ENCODE measurements at regions not wholly inside any gene's neighbourhood (a gene's known extent, or its start where the extent isn't known, plus 50 kb on each side); places are given as distances from the start of the nearest gene placed in this dataset.
"Not testable (repeated sequence)": the region's sequence is repeated elsewhere in the genome, so short reads cannot be mapped to it uniquely, and the experiment has no call there.

GRCh38 chr1:227427411-227427810 lies 109.1 kb upstream of the CDC42BPA start:
- in situ Hi-C loops (cut with HindIII; ENCODE audit: low pct_unique_long_range_greater_than_20kb, low sequenced_read_pairs), result no loop called here
- no peak for DNase-seq (ENCODE audit: low read depth)

GRCh38 chr1:227424953-227425352 lies 106.7 kb upstream of the CDC42BPA start:
- no peak for DNase-seq (ENCODE audit: low read depth)
- in situ Hi-C loops (cut with HindIII; ENCODE audit: low pct_unique_long_range_greater_than_20kb, low sequenced_read_pairs), result no loop called here

- DNase-seq (ENCODE audit: low read depth), result no peak
- in situ Hi-C loops (cut with HindIII; ENCODE audit: low pct_unique_long_range_greater_than_20kb, low sequenced_read_pairs), result no loop called here
Measured at GRCh38 chr1:227424159-227424680, 105.9 kb upstream of the CDC42BPA start.

- DNase-seq (ENCODE audit: low read depth), result no peak
- in situ Hi-C loops (cut with HindIII; ENCODE audit: low pct_unique_long_range_greater_than_20kb, low sequenced_read_pairs), result no loop called here
Measured at GRCh38 chr1:227422581-227422980, 104.3 kb upstream of the CDC42BPA start.

GRCh38 chr1:227420147-227420546 lies 101.9 kb upstream of the CDC42BPA start:
- in situ Hi-C loops (cut with HindIII; ENCODE audit: low pct_unique_long_range_greater_than_20kb, low sequenced_read_pairs), result no loop called here

GRCh38 chr1:227417756-227418480 lies 99.6 kb upstream of the CDC42BPA start:
- no peak for DNase-seq (ENCODE audit: low read depth)
- in situ Hi-C loops (cut with HindIII; ENCODE audit: low pct_unique_long_range_greater_than_20kb, low sequenced_read_pairs), result no loop called here

More at GRCh38 chr1:227420147-227420546, 101.9 kb upstream of the CDC42BPA start:
- DNase-seq (ENCODE audit: low read depth), result no peak

GRCh38 chr1:227416156-227416830 lies 98.0 kb upstream of the CDC42BPA start:
- in situ Hi-C loops (cut with HindIII; ENCODE audit: low pct_unique_long_range_greater_than_20kb, low sequenced_read_pairs), result no loop called here
- DNase-seq (ENCODE audit: low read depth), result no peak

- no peak for DNase-seq (ENCODE audit: low read depth)
Measured at GRCh38 chr1:227415115-227415790, 97.0 kb upstream of the CDC42BPA start.

GRCh38 chr1:227411066-227411465 lies 92.8 kb upstream of the CDC42BPA start:
- no peak for DNase-seq (ENCODE audit: low read depth)
- in situ Hi-C loops (cut with HindIII; ENCODE audit: low pct_unique_long_range_greater_than_20kb, low sequenced_read_pairs), result no loop called here

More at GRCh38 chr1:227415115-227415790, 97.0 kb upstream of the CDC42BPA start:
- in situ Hi-C loops (cut with HindIII; ENCODE audit: low pct_unique_long_range_greater_than_20kb, low sequenced_read_pairs), result no loop called here

- in situ Hi-C loops (cut with HindIII; ENCODE audit: low pct_unique_long_range_greater_than_20kb, low sequenced_read_pairs); DNase-seq (ENCODE audit: low read depth): not testable (repeated sequence)
Measured at GRCh38 chr1:227406332-227406731, 88.0 kb upstream of the CDC42BPA start.

GRCh38 chr1:227403535-227403934 lies 85.2 kb upstream of the CDC42BPA start:
- DNase-seq (ENCODE audit: low read depth), result no peak
- in situ Hi-C loops (cut with HindIII; ENCODE audit: low pct_unique_long_range_greater_than_20kb, low sequenced_read_pairs), result no loop called here

GRCh38 chr1:227401562-227402342 lies 83.5 kb upstream of the CDC42BPA start:
- DNase-seq (ENCODE audit: low read depth), result no peak
- in situ Hi-C loops (cut with HindIII; ENCODE audit: low pct_unique_long_range_greater_than_20kb, low sequenced_read_pairs), result no loop called here

GRCh38 chr1:227399152-227399730 lies 80.9 kb upstream of the CDC42BPA start:
- in situ Hi-C loops (cut with HindIII; ENCODE audit: low pct_unique_long_range_greater_than_20kb, low sequenced_read_pairs), result no loop called here
- DNase-seq (ENCODE audit: low read depth), result no peak

- in situ Hi-C loops (cut with HindIII; ENCODE audit: low pct_unique_long_range_greater_than_20kb, low sequenced_read_pairs), result no loop called here
- DNase-seq (ENCODE audit: low read depth), result no peak
Measured at GRCh38 chr1:227397354-227397978, 79.2 kb upstream of the CDC42BPA start.

GRCh38 chr1:227396539-227397353 lies 78.5 kb upstream of the CDC42BPA start:
- in situ Hi-C loops (cut with HindIII; ENCODE audit: low pct_unique_long_range_greater_than_20kb, low sequenced_read_pairs), result no loop called here
- DNase-seq (ENCODE audit: low read depth), result no peak

- DNase-seq (ENCODE audit: low read depth), result no peak
- in situ Hi-C loops (cut with HindIII; ENCODE audit: low pct_unique_long_range_greater_than_20kb, low sequenced_read_pairs), result no loop called here
Measured at GRCh38 chr1:227395426-227396028, 77.2 kb upstream of the CDC42BPA start.
